Activated T-cell treated with anti-CD3 and anti-CD28 coated beads, Interleukin-2, amount 50 U/mL, for 4 hours (primary cell): ENCODE measurements at regions not wholly inside any gene's neighbourhood (a gene's known extent, or its start where the extent isn't known, plus 50 kb on each side); places are given as distances from the start of the nearest gene placed in this dataset.

Experiments used
- ATAC-seq, 2 donors: fragments of 200-7000 bp; cut with Tn5 transposase; one replicate each; pipeline ENCODE4 v1.10.0; 2021
- DNase-seq: peaks from one replicate; pipeline ENCODE4 v3.0.0-alpha.2; 2020
- H3K27me3 Mint-ChIP-seq: one replicate; pipeline ENCODE4 v1.8.0; 2021; ENCODE audit warnings: low read depth, mixed read lengths
- H3K36me3 Mint-ChIP-seq: one replicate; pipeline ENCODE4 v1.8.0; 2022; ENCODE audit warnings: mixed read lengths; ENCODE audit not compliant: insufficient read depth
- H3K4me1 Mint-ChIP-seq: one replicate; pipeline ENCODE4 v1.8.0; 2021; ENCODE audit warnings: low read depth, mixed read lengths
- H3K4me3 Mint-ChIP-seq: one replicate; pipeline ENCODE4 v1.8.0; 2021; ENCODE audit warnings: mild to moderate bottlenecking, moderate library complexity, mixed read lengths
- H3K9me3 Mint-ChIP-seq: one replicate; pipeline ENCODE4 v1.8.0; 2021; ENCODE audit warnings: mixed read lengths

GRCh38 chr4:23539969-23540569 lies 349.8 kb downstream of the PPARGC1A start:
- H3K36me3 Mint-ChIP-seq = no peaks in the 10 kb centered on the region
- no peak overlapping the region for H3K4me3 Mint-ChIP-seq
- no peaks in the 10 kb centered on the region for H3K27me3 Mint-ChIP-seq
- H3K9me3 Mint-ChIP-seq = peaks cover 13% of the 10 kb centered on the region
- H3K4me1 Mint-ChIP-seq = no peaks in the 10 kb centered on the region
- DNase-seq (no peak), ATAC-seq (no peak)

- Mint-ChIP-seq H3K27me3 (no peaks in the 10 kb centered on the region), H3K36me3 (no peaks in the 10 kb centered on the region), H3K4me1 (no peaks in the 10 kb centered on the region), H3K9me3 (peaks cover 25% of the 10 kb centered on the region), H3K4me3 (no peak overlapping the region)
- ATAC-seq = no peak
- DNase-seq = no peak
These were observed 356.0 kb downstream of the PPARGC1A start for GRCh38 chr4:23533859-23534258.

- Mint-ChIP-seq H3K9me3 (peaks cover 8% of the 10 kb centered on the region), H3K27me3 (no peaks in the 10 kb centered on the region), H3K36me3 (no peaks in the 10 kb centered on the region), H3K4me1 (no peaks in the 10 kb centered on the region), H3K4me3 (no peak overlapping the region)
- ATAC-seq (no peak), DNase-seq (no peak)
These were observed 373.1 kb downstream of the PPARGC1A start for GRCh38 chr4:23516716-23517115.

- Mint-ChIP-seq H3K9me3 (no peaks in the 10 kb centered on the region), H3K27me3 (no peaks in the 10 kb centered on the region), H3K36me3 (no peaks in the 10 kb centered on the region), H3K4me1 (no peaks in the 10 kb centered on the region), H3K4me3 (no peak overlapping the region)
- no peak for DNase-seq
- ATAC-seq = no peak
These were observed 385.8 kb downstream of the PPARGC1A start for GRCh38 chr4:23504083-23504482.

GRCh38 chr4:23500894-23501449 lies 388.9 kb downstream of the PPARGC1A start:
- H3K9me3 Mint-ChIP-seq = peaks cover 9% of the 10 kb centered on the region
- no peak for ATAC-seq
- H3K36me3 Mint-ChIP-seq = no peaks in the 10 kb centered on the region
- no peak for DNase-seq
- no peaks in the 10 kb centered on the region for H3K4me1 Mint-ChIP-seq
- H3K27me3 Mint-ChIP-seq = no peaks in the 10 kb centered on the region
- no peak overlapping the region for H3K4me3 Mint-ChIP-seq

GRCh38 chr4:23485801-23486200 lies 404.0 kb downstream of the PPARGC1A start:
- Mint-ChIP-seq H3K4me1 (no peaks in the 10 kb centered on the region), H3K27me3 (no peaks in the 10 kb centered on the region), H3K36me3 (no peaks in the 10 kb centered on the region), H3K9me3 (peaks cover 6% of the 10 kb centered on the region), H3K4me3 (no peak overlapping the region)
- ATAC-seq (no peak), DNase-seq (no peak)

- Mint-ChIP-seq H3K27me3 (no peaks in the 10 kb centered on the region), H3K4me3 (no peak overlapping the region), H3K36me3 (no peaks in the 10 kb centered on the region), H3K9me3 (peaks cover 6% of the 10 kb centered on the region), H3K4me1 (no peaks in the 10 kb centered on the region)
- no peak for ATAC-seq
- DNase-seq = no peak
These were observed 405.2 kb downstream of the PPARGC1A start for GRCh38 chr4:23484689-23485088.

GRCh38 chr4:23483320-23483960 lies 406.4 kb downstream of the PPARGC1A start:
- Mint-ChIP-seq H3K4me1 (no peaks in the 10 kb centered on the region), H3K27me3 (no peaks in the 10 kb centered on the region), H3K4me3 (no peak overlapping the region), H3K9me3 (peaks cover 6% of the 10 kb centered on the region), H3K36me3 (no peaks in the 10 kb centered on the region)
- ATAC-seq = no peak
- DNase-seq = no peak

GRCh38 chr4:23481566-23481965 lies 408.3 kb downstream of the PPARGC1A start:
- no peak for ATAC-seq
- Mint-ChIP-seq H3K27me3 (no peaks in the 10 kb centered on the region), H3K4me3 (no peak overlapping the region), H3K4me1 (no peaks in the 10 kb centered on the region), H3K9me3 (peaks cover 4% of the 10 kb centered on the region), H3K36me3 (no peaks in the 10 kb centered on the region)
- DNase-seq = no peak

- DNase-seq (no peak), ATAC-seq (no peak)
- no peaks in the 10 kb centered on the region for H3K36me3 Mint-ChIP-seq
- H3K9me3 Mint-ChIP-seq = peaks cover 4% of the 10 kb centered on the region
- H3K4me3 Mint-ChIP-seq = no peak overlapping the region
- H3K4me1 Mint-ChIP-seq = no peaks in the 10 kb centered on the region
- H3K27me3 Mint-ChIP-seq = no peaks in the 10 kb centered on the region
These were observed 411.9 kb downstream of the PPARGC1A start for GRCh38 chr4:23477905-23478304.

GRCh38 chr4:23476515-23477090 lies 413.2 kb downstream of the PPARGC1A start:
- ATAC-seq (no peak), DNase-seq (no peak)
- Mint-ChIP-seq H3K27me3 (no peaks in the 10 kb centered on the region), H3K9me3 (peaks cover 9% of the 10 kb centered on the region), H3K36me3 (no peaks in the 10 kb centered on the region), H3K4me3 (no peak overlapping the region), H3K4me1 (no peaks in the 10 kb centered on the region)

GRCh38 chr4:23463071-23463470 lies 426.8 kb downstream of the PPARGC1A start:
- Mint-ChIP-seq H3K36me3 (no peaks in the 10 kb centered on the region), H3K27me3 (no peaks in the 10 kb centered on the region), H3K4me1 (no peaks in the 10 kb centered on the region), H3K4me3 (no peak overlapping the region), H3K9me3 (peaks cover 4% of the 10 kb centered on the region)
- no peak for DNase-seq
- no peak for ATAC-seq

GRCh38 chr4:23458054-23458453 lies 431.8 kb downstream of the PPARGC1A start:
- H3K4me1 Mint-ChIP-seq = no peaks in the 10 kb centered on the region
- H3K27me3 Mint-ChIP-seq = no peaks in the 10 kb centered on the region
- no peaks in the 10 kb centered on the region for H3K36me3 Mint-ChIP-seq
- no peak overlapping the region for H3K4me3 Mint-ChIP-seq
- peaks cover 7% of the 10 kb centered on the region for H3K9me3 Mint-ChIP-seq
- ATAC-seq = no peak
- no peak for DNase-seq

GRCh38 chr4:23456864-23457263 lies 433.0 kb downstream of the PPARGC1A start:
- H3K9me3 Mint-ChIP-seq = peaks cover 11% of the 10 kb centered on the region
- no peaks in the 10 kb centered on the region for H3K4me1 Mint-ChIP-seq
- H3K36me3 Mint-ChIP-seq = no peaks in the 10 kb centered on the region
- no peaks in the 10 kb centered on the region for H3K27me3 Mint-ChIP-seq
- DNase-seq = no peak
- no peak for ATAC-seq
- no peak overlapping the region for H3K4me3 Mint-ChIP-seq
